Amniotic stem cell (primary cell): ENCODE measurements at regions not wholly inside any gene's neighbourhood (a gene's known extent, or its start where the extent isn't known, plus 50 kb on each side); places are given as distances from the start of the nearest gene placed in this dataset.
"Not testable (repeated sequence)": the region's sequence is repeated elsewhere in the genome, so short reads cannot be mapped to it uniquely, and the experiment has no call there.

Experiments used
- DNase-seq: peaks from one replicate; lab custom pipeline; 2025; lab: John Stamatoyannopoulos, UW

GRCh38 chr6:80508885-80509630 lies 402.6 kb downstream of the BCKDHB start:
- DNase-seq, result no peak

DNA sequence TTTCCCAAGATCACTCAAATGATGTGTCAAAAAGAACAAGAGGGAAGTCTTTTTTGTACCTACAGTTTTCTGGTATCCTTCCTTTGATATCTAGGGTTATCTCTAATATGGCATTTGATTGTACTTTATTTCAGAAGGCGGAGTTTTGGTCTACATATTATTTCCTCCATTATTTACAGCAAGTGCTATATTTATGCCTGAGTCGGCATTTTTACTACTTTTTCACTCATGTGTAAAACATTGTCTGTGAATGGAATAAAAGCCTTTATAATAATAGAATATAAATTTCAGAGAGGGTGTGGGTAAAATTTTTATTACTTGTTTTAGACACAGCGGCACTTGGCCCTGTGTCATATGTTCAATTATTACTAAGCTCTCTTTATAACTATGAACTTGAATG lies 398.4 kb downstream of the BCKDHB start:
- DNase-seq, result no peak

- no peak for DNase-seq
Observed at GRCh38 chr6:80503660-80504059, 397.2 kb downstream of the BCKDHB start.

DNA sequence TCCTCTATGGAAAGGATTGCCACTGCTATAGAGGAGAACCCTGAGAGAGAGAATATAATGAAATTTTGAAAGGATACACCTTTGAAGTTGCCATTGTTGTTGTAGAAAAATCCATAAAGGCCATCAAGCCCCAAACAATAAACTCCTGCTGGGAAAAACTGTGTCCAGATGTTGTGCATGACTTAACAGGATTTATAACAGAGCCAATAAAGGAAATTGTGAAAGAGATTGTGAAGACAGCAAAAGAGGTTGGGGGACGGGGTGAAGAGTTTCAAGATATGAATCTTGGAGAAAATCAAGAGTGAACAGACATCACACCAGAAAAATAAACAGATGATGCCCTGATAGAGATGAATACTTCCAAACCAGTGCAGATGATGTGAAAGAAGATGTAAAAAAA lies 396.4 kb downstream of the BCKDHB start:
- no peak for DNase-seq

- no peak for DNase-seq
Observed at GRCh38 chr6:80501636-80502035, 395.2 kb downstream of the BCKDHB start.

DNA sequence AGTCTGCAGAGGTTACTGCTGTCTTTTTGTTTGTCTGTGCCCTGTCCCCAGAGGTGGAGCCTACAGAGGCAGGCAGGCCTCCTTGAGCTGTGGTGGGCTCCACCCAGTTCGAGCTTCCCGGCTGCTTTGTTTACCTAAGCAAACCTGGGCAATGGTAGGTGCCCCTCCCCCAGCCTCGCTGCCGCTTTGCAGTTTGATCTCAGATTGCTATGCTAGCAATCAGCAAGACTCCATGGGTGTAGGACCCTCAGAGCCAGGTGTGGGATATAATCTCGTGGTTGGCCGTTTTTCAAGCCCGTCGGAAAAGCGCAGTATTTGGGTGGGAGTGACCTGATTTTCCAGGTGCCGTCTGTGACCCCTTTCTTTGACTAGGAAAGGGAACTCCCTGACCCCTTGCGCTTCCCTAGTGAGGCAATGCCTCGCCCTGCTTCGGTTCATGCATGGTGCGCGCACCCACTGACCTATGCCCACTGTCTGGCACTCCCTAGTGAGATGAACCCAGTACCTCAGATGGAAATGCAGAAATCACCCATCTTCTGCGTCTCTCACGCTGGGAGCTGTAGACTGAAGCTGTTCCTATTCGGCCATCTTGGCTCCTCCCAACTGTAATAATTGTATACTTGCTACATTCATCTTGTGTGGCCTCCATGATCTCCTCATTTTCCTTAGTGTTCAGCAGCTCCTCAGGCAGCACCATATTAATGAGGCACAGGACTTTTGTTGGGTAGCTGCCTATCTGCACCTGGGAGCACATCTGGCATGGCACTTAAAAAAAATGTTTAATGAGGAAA lies 391.4 kb downstream of the BCKDHB start:
- not testable (repeated sequence) for DNase-seq

- no peak for DNase-seq
Observed at GRCh38 chr6:80489911-80490635, 383.6 kb downstream of the BCKDHB start.

GRCh38 chr6:80488190-80488589 lies 381.7 kb downstream of the BCKDHB start:
- DNase-seq, result no peak

GRCh38 chr6:80485494-80485893 lies 379.0 kb downstream of the BCKDHB start:
- DNase-seq, result not testable (repeated sequence)

- no peak for DNase-seq
Observed at GRCh38 chr6:80482056-80482455, 375.6 kb downstream of the BCKDHB start.

DNA sequence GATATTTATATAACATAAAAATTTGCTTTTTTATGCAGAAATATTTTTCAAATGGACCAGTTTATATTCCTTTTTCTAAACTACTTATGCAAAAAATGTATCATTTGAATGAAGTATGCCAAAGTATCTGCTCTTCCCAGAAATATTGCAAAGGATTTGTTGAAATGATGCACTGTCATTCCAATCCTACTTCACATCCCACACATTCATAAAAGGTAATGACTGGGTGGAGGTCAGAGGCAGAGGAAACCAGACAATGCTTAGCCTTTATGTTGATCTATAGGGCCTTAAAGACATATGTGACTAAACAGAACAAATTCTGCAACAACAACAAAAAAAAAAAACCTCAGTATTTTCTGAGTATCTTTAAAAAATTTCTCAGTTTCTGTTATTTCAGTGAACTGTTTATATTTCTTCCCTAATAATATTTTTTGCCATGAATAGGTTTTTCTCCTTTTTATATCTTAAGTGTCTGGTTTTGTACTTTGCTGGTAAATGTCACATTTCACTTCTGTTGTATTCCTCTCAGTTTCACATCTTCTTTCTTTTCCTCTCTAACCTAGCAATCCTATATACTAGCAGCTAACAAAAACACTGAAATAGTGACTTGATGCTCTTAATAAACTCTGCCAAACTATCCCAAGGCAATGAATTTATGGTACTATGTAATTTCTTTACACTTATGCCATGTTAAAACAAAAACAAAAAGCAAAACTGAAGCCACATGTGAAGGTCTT lies 374.1 kb downstream of the BCKDHB start:
- DNase-seq, result no peak

DNA sequence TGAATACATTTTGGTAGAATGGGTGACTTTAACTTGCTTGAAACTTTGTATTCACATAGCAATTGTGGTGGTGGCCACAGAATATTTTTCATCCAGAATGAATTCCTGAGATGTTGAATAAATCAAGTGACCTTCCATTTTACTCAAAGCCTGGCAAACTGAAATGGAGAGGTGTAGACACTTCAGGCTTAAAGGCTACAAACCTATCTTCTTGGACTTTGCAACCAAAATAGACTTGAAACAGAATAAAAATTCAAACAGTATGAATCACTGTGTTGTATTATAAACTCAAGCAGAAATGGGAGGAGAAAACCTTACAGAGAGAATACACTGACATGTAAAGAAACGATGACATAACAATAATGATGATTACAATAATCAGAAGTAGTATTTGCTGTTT lies 371.6 kb downstream of the BCKDHB start:
- no peak for DNase-seq

GRCh38 chr6:80477591-80477990 lies 371.1 kb downstream of the BCKDHB start:
- no peak for DNase-seq

- DNase-seq, result no peak
Observed at GRCh38 chr6:80472271-80472670, 365.8 kb downstream of the BCKDHB start.

DNA sequence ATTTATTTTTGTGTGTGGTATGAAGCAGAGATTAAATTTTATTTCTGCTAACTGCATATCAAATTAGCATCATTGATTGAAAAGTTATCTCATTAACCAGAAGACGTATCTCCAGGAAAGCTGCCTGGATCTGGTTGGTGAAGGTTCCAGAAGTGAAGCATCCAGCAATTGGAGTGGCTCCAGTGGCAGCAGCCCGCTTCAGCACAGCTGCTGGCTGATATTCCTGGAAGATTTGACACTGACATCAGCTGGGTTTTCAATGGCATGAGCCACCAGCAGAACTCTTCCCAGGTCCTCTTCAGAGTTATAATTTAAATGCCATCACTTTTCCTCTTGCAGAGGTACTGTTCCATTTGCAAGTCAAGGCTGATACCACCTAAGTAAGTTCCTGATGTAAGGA lies 363.5 kb downstream of the BCKDHB start:
- no peak for DNase-seq

- no peak for DNase-seq
Observed at GRCh38 chr6:80468398-80468797, 361.9 kb downstream of the BCKDHB start.

- no peak for DNase-seq
Observed at GRCh38 chr6:80467408-80467807, 360.9 kb downstream of the BCKDHB start.

DNA sequence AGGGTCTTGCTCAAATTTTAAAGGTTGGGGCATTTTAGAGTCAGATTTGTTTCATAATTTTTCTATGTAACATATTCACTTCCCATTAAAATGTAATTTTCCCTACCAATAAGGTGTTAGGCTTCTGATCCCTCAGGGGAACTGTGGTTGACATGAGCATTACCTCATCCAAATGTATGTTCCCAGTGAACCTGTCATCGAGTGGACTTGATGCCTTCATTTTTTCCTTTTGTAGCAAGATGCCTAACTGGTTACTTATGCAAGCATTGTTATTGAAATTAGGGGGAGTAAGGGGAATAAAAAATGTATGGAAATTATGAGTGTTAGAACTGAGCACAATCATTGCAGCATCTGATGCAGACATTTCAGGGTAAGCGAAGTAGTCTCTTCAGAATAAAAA lies 360.5 kb downstream of the BCKDHB start:
- DNase-seq, result no peak

DNA sequence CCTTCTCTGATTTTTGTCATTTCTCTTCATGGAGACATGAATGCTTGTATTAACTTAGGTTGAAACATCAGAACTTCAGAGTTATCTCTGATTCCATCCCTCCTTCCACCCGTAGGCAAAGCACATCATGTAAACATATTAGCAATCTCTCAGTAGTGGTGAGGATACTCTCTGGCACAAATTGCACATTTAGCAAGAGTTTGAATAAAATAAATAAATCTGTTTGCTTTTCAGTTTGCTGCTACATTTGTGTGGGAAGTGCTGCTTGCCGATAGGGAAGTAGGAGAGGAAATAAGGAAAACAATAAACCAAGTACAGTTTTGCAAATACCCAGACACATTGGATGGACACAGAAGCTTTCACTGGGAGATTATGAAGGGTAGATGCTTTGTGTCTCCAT lies 359.0 kb downstream of the BCKDHB start:
- no peak for DNase-seq

DNA sequence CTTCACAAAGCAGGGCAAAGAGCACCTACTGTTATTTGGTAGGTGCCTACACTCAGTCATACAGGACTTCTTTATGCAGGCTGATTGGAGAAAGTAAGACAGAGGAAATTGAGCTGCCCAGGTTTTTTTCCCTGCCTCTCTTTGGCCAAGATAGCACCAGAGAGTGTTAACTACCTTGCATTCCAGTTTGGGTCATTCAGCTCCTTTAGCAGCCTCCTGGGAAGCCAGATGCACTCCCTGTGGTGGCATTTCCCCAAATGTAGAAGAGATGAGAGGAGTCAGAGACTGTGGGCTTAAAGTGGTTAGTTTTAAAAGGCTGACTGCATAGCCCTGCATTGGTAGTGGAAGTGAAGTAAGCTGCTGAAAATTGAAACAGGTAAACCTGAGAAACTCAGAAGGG lies 358.4 kb downstream of the BCKDHB start:
- no peak for DNase-seq

GRCh38 chr6:80463197-80463596 lies 356.7 kb downstream of the BCKDHB start:
- DNase-seq, result no peak

GRCh38 chr6:80460257-80460865 lies 353.9 kb downstream of the BCKDHB start:
- no peak for DNase-seq
